ENCODE measurements at regions not wholly inside any gene's neighbourhood (a gene's known extent, or its start where the extent isn't known, plus 50 kb on each side); places are given as distances from the start of the nearest gene placed in this dataset.
"Not testable (repeated sequence)": the region's sequence is repeated elsewhere in the genome, so short reads cannot be mapped to it uniquely, and the experiment has no call there.

- Mint-ChIP-seq H3K27ac (no peak overlapping the region), H3K4me1 (no peaks in the 10 kb centered on the region), H3K4me3 (no peak overlapping the region)
These were observed 77.4 kb upstream of the MID1 start for GRCh38 chrX:10697616-10698317.

DNA sequence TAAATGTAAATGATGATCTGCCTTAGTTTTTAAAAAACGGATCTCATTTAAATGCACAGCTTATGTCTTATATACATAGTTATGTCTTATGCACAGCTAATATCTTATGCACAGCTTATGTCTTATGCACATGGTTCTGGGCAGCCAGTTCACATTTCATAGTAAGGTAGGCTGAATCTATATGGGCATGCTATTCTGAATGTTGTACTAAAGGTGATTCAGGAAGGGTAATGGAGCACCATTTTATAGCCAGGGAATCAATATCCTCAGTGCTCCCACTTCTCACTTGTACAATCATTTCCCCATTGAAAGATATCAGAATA lies 77.9 kb upstream of the MID1 start:
- no peak overlapping the region for H3K27ac Mint-ChIP-seq
- H3K27me3 Mint-ChIP-seq = no peaks in the 10 kb centered on the region
- H3K9me3 Mint-ChIP-seq = peaks cover 0 to 2% (median 0%) of the 10 kb centered on the region in 7 donors
- Histone ChIP-seq H3K27me3 (ENCODE audit: control insufficient read depth, insufficient read depth, low read length) (no peaks in the 10 kb centered on the region), H3K4me1 (ENCODE audit: control insufficient read depth, insufficient read depth, low read length, poor library complexity, severe bottlenecking) (no peaks in the 10 kb centered on the region), H3K36me3 (ENCODE audit: control insufficient read depth, insufficient read depth, low read length) (no peaks in the 10 kb centered on the region), H3K27ac (ENCODE audit: insufficient read depth, low read length, poor library complexity, severe bottlenecking) (no peak overlapping the region), H3K4me3 (ENCODE audit: low read depth, low read length) (no peak overlapping the region), H3K9me3 (ENCODE audit: control insufficient read depth in 2 of 2, low read length in 2 of 2) (no peaks in the 10 kb centered on the region)
- DNase-seq (no peak), ATAC-seq (ENCODE audit: low read depth in 2 of 2) (no peak)
- H3K36me3 Mint-ChIP-seq = no peaks in the 10 kb centered on the region
- no peaks in the 10 kb centered on the region for H3K4me1 Mint-ChIP-seq
- no peak overlapping the region for H3K4me3 Mint-ChIP-seq

More at GRCh38 chrX:10697616-10698317, 77.4 kb upstream of the MID1 start:
- Histone ChIP-seq H3K4me3 (ENCODE audit: low read depth, low read length) (no peak overlapping the region), H3K27ac (ENCODE audit: insufficient read depth, low read length, poor library complexity, severe bottlenecking) (no peak overlapping the region), H3K9me3 (ENCODE audit: control insufficient read depth in 2 of 2, low read length in 2 of 2) (no peaks in the 10 kb centered on the region), H3K27me3 (ENCODE audit: control insufficient read depth, insufficient read depth, low read length) (no peaks in the 10 kb centered on the region), H3K36me3 (ENCODE audit: control insufficient read depth, insufficient read depth, low read length) (no peaks in the 10 kb centered on the region), H3K4me1 (ENCODE audit: control insufficient read depth, insufficient read depth, low read length, poor library complexity, severe bottlenecking) (no peaks in the 10 kb centered on the region)
- ATAC-seq (ENCODE audit: low read depth in 2 of 2) = no peak
- peaks cover 0 to 2% (median 0%) of the 10 kb centered on the region in 7 donors for H3K9me3 Mint-ChIP-seq
- no peaks in the 10 kb centered on the region for H3K36me3 Mint-ChIP-seq
- H3K27me3 Mint-ChIP-seq = no peaks in the 10 kb centered on the region
- DNase-seq = no peak

DNA sequence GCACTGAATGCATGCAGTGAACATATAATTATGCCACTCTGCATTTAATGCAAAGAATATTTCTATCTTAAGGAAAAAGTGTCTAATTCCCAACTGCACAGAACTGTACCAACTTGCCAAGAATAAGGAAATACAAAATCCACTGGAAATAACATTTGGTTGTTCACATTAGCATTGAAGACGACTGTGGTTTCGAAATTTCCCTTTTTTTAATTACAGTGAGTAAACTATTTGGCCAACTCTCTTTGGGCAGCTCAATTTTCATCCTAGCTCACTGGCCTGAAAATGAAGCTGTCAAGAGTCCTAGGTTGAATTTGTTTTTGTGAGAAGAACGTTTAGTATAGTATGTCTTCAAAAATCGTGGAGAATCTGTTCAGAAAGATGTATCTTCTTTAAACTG lies 81.6 kb upstream of the MID1 start:
- Histone ChIP-seq H3K36me3 (ENCODE audit: control insufficient read depth, insufficient read depth, low read length) (no peaks in the 10 kb centered on the region), H3K9me3 (ENCODE audit: control insufficient read depth in 2 of 2, low read length in 2 of 2) (no peaks in the 10 kb centered on the region), H3K27ac (ENCODE audit: insufficient read depth, low read length, poor library complexity, severe bottlenecking) (no peak overlapping the region), H3K27me3 (ENCODE audit: control insufficient read depth, insufficient read depth, low read length) (no peaks in the 10 kb centered on the region), H3K4me3 (ENCODE audit: low read depth, low read length) (no peak overlapping the region), H3K4me1 (ENCODE audit: control insufficient read depth, insufficient read depth, low read length, poor library complexity, severe bottlenecking) (no peaks in the 10 kb centered on the region)
- Mint-ChIP-seq H3K4me1 (no peaks in the 10 kb centered on the region), H3K27me3 (no peaks in the 10 kb centered on the region), H3K27ac (no peak overlapping the region), H3K9me3 (peaks cover 0 to 2% (median 0%) of the 10 kb centered on the region in 7 donors), H3K4me3 (no peak overlapping the region), H3K36me3 (no peaks in the 10 kb centered on the region)
- ATAC-seq (ENCODE audit: low read depth in 2 of 2) (no peak), DNase-seq (no peak)

DNA sequence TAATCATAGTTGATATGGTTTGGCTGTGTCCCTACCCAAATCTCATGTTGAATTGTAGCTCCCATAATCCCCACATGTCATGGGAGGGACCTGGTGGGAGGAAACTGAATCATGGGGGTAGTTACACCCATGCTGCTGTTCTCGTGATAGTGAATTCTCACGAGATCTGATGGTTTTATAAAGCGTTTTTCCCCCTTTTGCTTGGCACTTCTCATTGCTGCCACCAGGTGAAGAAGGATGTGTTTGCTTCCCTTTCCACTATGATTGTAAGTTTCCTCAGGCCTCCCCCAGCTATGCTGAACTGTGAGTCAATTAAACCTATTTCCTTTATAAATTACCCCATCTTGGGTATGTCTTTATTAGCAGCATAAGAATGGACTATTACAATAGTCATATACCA lies 86.0 kb upstream of the MID1 start:
- H3K4me1 ChIP-seq (ENCODE audit: control insufficient read depth, insufficient read depth, low read length, poor library complexity, severe bottlenecking); H3K4me1 Mint-ChIP-seq; H3K9me3 Mint-ChIP-seq; H3K4me3 Mint-ChIP-seq; H3K4me3 ChIP-seq (ENCODE audit: low read depth, low read length); ATAC-seq (ENCODE audit: low read depth in 2 of 2); H3K9me3 ChIP-seq (ENCODE audit: control insufficient read depth in 2 of 2, low read length in 2 of 2); H3K36me3 Mint-ChIP-seq; H3K36me3 ChIP-seq (ENCODE audit: control insufficient read depth, insufficient read depth, low read length); H3K27me3 ChIP-seq (ENCODE audit: control insufficient read depth, insufficient read depth, low read length); H3K27me3 Mint-ChIP-seq; DNase-seq; H3K27ac ChIP-seq (ENCODE audit: insufficient read depth, low read length, poor library complexity, severe bottlenecking); H3K27ac Mint-ChIP-seq: not testable (repeated sequence)

GRCh38 chrX:10707773-10708172 lies 87.4 kb upstream of the MID1 start:
- Mint-ChIP-seq H3K9me3 (peaks cover 0 to 1% (median 0%) of the 10 kb centered on the region in 7 donors), H3K27me3 (no peaks in the 10 kb centered on the region), H3K27ac (no peak overlapping the region), H3K36me3 (no peaks in the 10 kb centered on the region), H3K4me3 (no peak overlapping the region), H3K4me1 (no peaks in the 10 kb centered on the region)
- H3K9me3 ChIP-seq (ENCODE audit: control insufficient read depth in 2 of 2, low read length in 2 of 2) = no peaks in the 10 kb centered on the region
- no peak overlapping the region for H3K27ac ChIP-seq (ENCODE audit: insufficient read depth, low read length, poor library complexity, severe bottlenecking)
- no peak for ATAC-seq (ENCODE audit: low read depth in 2 of 2)
- H3K27me3 ChIP-seq (ENCODE audit: control insufficient read depth, insufficient read depth, low read length) = no peaks in the 10 kb centered on the region
- no peaks in the 10 kb centered on the region for H3K4me1 ChIP-seq (ENCODE audit: control insufficient read depth, insufficient read depth, low read length, poor library complexity, severe bottlenecking)
- H3K4me3 ChIP-seq (ENCODE audit: low read depth, low read length) = no peak overlapping the region
- no peak for DNase-seq
- H3K36me3 ChIP-seq (ENCODE audit: control insufficient read depth, insufficient read depth, low read length) = no peaks in the 10 kb centered on the region

DNA sequence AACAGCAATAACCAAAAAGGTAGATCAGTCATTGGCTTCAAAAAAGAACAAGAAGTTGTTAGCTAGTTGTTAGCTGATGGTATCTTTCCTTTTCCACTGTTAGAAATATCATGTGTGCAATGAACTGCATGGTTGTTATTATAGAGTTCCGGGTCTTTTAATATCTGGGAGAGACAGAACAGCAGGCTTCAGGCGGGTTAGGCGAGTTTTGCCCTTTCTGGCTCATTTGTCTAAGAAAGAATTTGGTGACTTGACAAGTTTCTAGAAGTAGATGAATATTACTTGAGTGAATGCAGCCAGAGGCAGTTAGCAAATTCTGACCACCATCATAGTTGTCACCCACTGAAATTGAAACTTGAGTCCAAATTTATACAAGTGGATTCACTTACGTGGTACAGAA lies 88.9 kb upstream of the MID1 start:
- no peaks in the 10 kb centered on the region for H3K36me3 Mint-ChIP-seq
- H3K27me3 ChIP-seq (ENCODE audit: control insufficient read depth, insufficient read depth, low read length) = no peaks in the 10 kb centered on the region
- H3K9me3 Mint-ChIP-seq = peaks cover 0 to 1% (median 0%) of the 10 kb centered on the region in 7 donors
- no peaks in the 10 kb centered on the region for H3K4me1 ChIP-seq (ENCODE audit: control insufficient read depth, insufficient read depth, low read length, poor library complexity, severe bottlenecking)
- H3K36me3 ChIP-seq (ENCODE audit: control insufficient read depth, insufficient read depth, low read length) = no peaks in the 10 kb centered on the region
- no peak overlapping the region for H3K4me3 ChIP-seq (ENCODE audit: low read depth, low read length)
- H3K4me1 Mint-ChIP-seq = no peaks in the 10 kb centered on the region
- no peaks in the 10 kb centered on the region for H3K9me3 ChIP-seq (ENCODE audit: control insufficient read depth in 2 of 2, low read length in 2 of 2)
- H3K27ac Mint-ChIP-seq = no peak overlapping the region
- no peak overlapping the region for H3K4me3 Mint-ChIP-seq
- no peak for ATAC-seq (ENCODE audit: low read depth in 2 of 2)
- no peak overlapping the region for H3K27ac ChIP-seq (ENCODE audit: insufficient read depth, low read length, poor library complexity, severe bottlenecking)
- no peak for DNase-seq
- H3K27me3 Mint-ChIP-seq = no peaks in the 10 kb centered on the region

GRCh38 chrX:10714531-10714930 lies 94.1 kb upstream of the MID1 start:
- no peaks in the 10 kb centered on the region for H3K36me3 Mint-ChIP-seq
- no peak for ATAC-seq (ENCODE audit: low read depth in 2 of 2)
- H3K36me3 ChIP-seq (ENCODE audit: control insufficient read depth, insufficient read depth, low read length) = no peaks in the 10 kb centered on the region
- no peak overlapping the region for H3K27ac ChIP-seq (ENCODE audit: insufficient read depth, low read length, poor library complexity, severe bottlenecking)
- DNase-seq = no peak
- H3K4me3 ChIP-seq (ENCODE audit: low read depth, low read length) = no peak overlapping the region
- H3K27me3 ChIP-seq (ENCODE audit: control insufficient read depth, insufficient read depth, low read length) = no peaks in the 10 kb centered on the region
- H3K4me1 Mint-ChIP-seq = no peaks in the 10 kb centered on the region
- no peaks in the 10 kb centered on the region for H3K4me1 ChIP-seq (ENCODE audit: control insufficient read depth, insufficient read depth, low read length, poor library complexity, severe bottlenecking)
- no peak overlapping the region for H3K27ac Mint-ChIP-seq
- H3K4me3 Mint-ChIP-seq = no peak overlapping the region
- H3K9me3 Mint-ChIP-seq = peaks cover 0 to 3% (median 0%) of the 10 kb centered on the region in 7 donors
- H3K27me3 Mint-ChIP-seq = no peaks in the 10 kb centered on the region
- H3K9me3 ChIP-seq (ENCODE audit: control insufficient read depth in 2 of 2, low read length in 2 of 2) = no peaks in the 10 kb centered on the region

DNA sequence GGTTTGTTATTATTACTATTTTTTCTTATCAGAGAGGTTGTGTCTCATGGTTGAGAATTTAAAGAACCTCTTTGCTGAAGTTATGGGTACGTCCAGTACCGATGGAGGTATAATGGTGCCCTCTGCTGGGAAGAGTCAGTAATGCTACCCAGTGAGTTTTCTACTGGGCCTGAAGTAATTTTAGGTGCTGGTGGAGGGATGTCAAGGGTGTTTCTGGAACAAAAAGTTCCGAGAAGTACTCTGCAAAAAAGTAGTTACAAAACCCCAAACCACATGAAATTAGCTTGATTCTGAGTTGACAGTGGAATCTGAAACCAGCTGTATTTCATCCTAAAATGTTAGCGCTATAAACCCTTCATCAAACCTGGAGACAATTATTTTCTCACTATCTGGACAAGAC lies 102.5 kb upstream of the MID1 start:
- Mint-ChIP-seq H3K27ac (no peak overlapping the region), H3K36me3 (no peaks in the 10 kb centered on the region), H3K27me3 (no peaks in the 10 kb centered on the region), H3K4me3 (no peak overlapping the region), H3K9me3 (peaks cover 0 to 2% (median 0%) of the 10 kb centered on the region in 7 donors), H3K4me1 (no peaks in the 10 kb centered on the region)
- H3K27me3 ChIP-seq (ENCODE audit: control insufficient read depth, insufficient read depth, low read length) = no peaks in the 10 kb centered on the region
- no peaks in the 10 kb centered on the region for H3K4me1 ChIP-seq (ENCODE audit: control insufficient read depth, insufficient read depth, low read length, poor library complexity, severe bottlenecking)
- no peaks in the 10 kb centered on the region for H3K9me3 ChIP-seq (ENCODE audit: control insufficient read depth in 2 of 2, low read length in 2 of 2)
- no peak overlapping the region for H3K4me3 ChIP-seq (ENCODE audit: low read depth, low read length)
- no peaks in the 10 kb centered on the region for H3K36me3 ChIP-seq (ENCODE audit: control insufficient read depth, insufficient read depth, low read length)
- no peak overlapping the region for H3K27ac ChIP-seq (ENCODE audit: insufficient read depth, low read length, poor library complexity, severe bottlenecking)
- DNase-seq = peak in 2 of 3 donors; percentile 2 to 43
- no peak for ATAC-seq (ENCODE audit: low read depth in 2 of 2)
